ENCODE measurements at regions not wholly inside any gene's neighbourhood (a gene's known extent, or its start where the extent isn't known, plus 50 kb on each side); places are given as distances from the start of the nearest gene placed in this dataset.
A peak's percentile ranks its signal among the peaks of the same experiment; 100 is the strongest.

DNA sequence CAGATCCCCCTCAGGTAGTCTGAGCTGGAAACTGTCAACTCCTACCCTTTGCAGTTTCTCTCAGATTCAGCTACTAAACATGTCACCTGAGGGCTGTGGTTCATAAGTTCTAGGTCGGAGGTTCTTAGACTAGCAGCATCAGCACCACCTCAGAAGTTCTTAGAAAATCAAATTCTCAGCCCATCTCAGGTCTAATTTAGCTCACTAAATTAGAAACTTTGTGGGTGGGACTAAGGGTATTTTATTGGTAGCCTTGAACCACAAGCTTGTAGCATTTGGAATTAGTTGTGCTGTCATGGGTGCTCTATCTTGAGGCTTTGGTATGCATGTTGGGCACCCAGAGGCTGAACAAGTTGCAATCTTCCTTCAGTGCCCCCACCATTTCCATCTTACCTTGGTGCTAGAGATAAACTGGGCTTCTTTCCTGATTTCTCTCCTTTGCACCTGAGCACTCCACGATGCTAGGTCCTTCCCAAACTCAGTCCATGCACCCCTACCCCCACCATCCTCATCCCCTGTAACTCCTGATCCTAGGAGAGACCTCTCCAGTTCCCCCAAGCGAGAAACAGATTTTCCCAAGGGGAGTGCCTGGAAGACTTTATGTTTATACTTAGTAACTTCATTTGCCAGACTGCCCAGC, 54.2 kb downstream of the S1PR1 start:
- DNase-seq (ENCODE audit: low read depth in 2 of 2), result no peak

DNA sequence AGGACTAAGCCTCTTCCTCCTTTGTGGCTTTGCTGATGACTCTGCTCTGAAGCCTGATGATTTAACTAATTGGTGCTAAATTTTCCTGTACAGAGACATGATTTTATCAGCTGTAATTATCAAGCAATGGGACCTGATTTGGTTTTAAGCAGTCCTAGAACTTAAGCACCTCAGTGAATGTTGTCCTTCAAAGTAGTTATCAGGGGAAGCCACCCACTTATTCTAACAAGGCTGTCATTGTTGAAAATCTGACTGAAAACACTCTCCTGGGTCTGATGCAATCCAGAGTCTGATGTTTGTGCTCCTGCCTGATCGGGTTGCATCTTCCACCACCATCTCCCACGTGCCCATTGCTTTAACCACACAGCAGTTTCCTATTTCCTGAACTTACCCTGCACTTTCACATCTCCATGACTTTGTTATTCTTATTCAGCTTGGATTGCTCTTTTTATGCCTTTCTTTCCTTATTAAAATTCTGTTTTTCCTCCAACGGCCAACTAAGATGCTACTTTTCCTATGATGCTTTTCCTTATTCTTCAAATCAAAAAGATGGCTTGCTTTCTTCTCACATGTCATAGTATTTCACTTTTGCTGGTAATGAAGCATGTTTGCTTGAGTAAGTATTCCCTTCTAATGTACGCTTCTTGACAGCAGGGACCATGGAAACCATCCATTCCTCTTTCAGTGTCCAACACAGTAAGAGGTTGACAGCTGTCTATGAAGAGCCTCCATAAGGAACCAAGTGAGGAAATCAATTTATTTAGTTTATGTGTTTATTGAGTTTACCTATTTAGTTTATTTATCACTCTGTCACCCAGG, 55.0 kb downstream of the S1PR1 start:
- no peak for DNase-seq (ENCODE audit: low read depth in 2 of 2)

DNA sequence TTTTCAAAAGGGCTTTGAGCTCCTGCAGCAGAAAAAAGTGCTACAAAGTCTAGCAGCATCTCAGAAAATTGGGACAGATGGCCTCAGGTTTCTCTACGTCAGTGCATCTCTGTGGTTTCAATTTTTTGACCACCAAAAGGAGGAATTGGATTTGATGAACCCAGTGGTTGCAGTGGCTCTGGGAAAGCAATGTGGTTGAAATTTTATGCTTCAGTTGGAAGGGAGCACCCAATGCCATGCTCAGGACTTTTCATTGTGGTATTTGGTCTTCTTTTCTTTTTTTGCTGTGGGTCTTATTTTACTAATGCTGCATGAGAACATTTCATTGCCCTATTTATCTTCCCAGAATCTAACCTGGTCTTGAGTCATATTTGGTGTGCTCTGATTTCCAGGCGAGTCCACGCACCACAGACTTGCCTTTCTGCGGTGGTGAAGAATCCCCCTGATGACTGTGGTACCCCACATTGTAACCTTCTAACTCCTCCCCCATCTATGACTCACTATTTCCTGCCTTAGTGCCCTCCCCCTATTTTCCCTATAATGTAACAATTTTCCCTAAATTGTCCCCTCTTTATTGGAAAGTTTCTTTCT, 56.7 kb downstream of the S1PR1 start:
- DNase-seq (ENCODE audit: low read depth in 2 of 2), result peak; percentile 41 to 54

DNA sequence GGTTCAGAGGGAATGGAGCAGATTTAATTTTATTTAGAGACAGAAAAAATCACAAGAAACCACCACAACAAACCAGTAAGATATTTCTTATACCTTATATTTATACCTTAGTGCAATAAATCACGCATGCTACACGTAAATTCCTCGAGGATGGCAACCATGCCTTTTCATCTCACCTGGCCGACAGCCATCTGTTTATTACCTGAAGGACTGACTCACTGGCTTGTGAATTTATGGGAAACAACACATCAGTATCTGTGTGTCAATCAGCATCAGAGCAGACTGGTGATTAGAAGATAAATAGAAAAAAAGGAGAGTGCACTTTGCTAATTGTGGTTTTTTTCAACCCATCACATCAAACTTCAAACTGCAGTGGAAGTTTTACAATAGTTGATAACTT, 58.4 kb downstream of the S1PR1 start:
- DNase-seq (ENCODE audit: low read depth in 2 of 2), result no peak

DNA sequence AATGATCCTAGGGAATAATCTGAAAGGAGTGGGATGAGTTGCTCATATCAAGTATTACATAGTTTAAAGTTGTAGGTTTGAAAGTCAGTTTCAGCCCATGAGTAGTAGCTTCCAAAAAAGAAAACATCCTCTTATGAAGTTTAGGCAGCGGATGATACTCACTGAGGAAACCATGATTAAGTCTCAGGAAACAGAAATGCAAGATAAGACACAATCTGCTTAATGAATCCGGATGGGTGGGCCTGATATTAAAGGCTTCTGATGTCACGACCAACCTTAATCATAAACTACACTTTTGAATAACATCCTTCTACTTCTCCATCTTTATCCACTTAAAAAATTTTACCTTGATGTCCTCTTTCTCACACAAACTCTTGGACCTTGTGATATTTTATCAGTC, 61.8 kb downstream of the S1PR1 start:
- no peak for DNase-seq (ENCODE audit: low read depth in 2 of 2)

DNA sequence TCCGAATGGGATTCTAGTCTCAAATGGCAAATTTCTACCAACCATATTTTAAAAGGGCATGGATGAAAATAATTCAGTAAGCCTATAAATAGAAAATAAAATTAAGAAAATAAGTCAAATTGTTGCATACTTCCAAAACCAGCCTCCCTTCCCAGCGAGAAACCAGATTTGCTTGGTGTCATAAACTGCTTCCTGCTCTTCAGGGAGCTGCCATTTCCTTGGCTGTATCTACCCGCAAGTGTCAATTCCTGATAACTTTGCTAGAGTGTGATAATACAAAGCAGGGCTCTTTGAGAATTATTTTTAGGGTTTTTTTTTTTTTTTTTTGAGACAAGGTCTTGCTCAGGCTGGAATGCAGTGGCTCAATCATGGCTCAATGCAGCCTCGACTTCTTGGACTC, 62.3 kb downstream of the S1PR1 start:
- DNase-seq (ENCODE audit: low read depth in 2 of 2), result no peak

DNA sequence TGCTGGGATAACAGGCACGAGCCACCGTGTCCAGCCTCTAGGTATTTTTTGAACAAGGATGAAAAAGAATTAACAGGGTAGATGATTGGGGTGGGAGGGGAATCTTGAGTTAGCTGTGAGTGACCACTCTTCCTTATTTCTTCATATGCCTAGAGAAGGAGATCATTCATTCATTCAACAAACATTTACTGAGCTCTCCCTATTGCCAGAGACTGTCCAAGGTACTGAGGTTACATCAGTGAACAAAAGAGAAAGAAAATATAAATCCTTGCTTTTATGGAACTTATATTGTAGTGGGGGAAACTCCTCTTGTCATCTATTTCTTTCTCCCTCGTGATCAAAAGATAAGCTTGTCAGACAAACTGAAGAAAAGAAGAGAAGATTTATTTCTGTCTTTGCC, 62.9 kb downstream of the S1PR1 start:
- DNase-seq (ENCODE audit: low read depth in 2 of 2), result no peak

DNA sequence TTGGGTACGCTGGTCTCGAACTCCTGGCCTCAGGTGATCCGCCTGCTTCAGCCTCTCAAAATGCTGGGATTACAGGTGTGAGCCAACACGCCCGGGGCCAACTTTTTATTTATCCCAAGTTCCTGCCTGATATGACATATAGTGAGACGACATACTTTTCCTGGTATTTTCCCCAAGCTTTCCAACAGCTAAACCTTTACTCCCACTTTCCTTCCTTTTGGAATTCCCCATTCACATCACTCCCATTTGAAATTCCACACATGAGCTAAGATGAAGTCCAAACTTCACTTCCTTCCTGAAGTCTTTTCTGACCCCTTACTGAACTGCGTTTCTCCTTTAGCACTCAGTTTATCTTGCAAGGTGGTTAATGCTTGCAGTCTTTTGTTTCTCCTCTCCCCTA, 64.1 kb downstream of the S1PR1 start:
- no peak for DNase-seq (ENCODE audit: low read depth in 2 of 2)

DNA sequence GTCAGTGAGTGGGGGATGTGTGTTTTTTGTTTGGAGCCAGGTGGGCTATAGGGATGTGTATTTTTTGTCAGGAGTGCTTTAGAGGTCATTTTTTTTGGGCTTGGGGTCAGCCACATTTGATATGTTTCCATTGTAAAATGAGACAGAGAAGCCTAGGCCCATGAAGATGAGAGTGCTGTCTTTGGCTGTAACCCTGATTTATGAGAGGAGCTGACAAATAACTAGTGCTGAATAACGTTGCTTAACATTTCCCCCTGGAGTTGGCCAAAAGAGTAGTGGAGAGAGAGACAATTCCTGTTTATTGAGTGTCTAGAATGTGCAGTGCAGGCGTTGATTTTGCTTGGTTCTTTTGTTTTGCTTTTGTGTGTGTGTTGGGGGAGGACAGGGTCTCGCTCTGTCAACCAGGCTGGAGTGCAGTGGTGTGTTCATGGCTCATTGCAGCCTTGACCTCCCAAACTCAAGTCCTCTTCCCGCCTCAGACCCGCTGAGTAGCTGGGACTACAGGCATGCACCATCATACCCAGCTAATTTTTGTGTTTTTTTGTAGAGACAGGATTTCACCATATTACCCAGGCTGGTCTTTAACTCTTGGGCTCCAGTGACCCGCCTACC, 64.7 kb downstream of the S1PR1 start:
- DNase-seq (ENCODE audit: low read depth in 2 of 2), result no peak

DNA sequence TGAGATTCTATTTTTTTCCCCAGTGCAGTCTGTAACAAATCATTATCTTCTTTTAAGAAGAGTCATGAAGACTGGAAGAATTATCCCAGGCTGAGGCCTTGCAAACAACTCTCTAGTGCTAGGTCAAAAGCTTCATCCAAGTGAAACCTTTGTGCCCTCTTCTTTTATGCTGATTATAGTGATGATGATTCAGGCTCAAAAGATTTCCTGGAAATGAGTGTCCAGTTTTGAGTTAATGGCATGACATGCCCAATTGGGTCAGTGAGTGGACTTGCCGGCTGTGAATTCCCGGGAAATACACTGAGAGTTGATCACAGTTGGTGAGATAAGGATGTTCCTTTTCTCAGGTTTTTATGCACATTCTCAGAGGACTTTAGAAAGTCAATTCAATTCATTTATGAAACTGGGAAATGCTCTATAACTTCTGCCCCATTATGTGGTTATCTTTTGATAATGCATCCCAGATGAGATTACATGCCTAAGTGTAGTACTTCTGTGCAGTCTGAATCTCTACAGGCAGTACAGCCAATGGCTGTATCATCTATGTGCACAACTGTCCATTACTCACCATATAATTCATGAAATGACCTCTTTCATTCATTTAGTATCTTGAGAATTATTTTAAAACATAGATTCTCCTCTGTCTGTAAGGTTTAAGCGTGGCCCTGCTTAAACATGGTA, 66.2 kb downstream of the S1PR1 start:
- DNase-seq (ENCODE audit: low read depth in 2 of 2), result no peak

DNA sequence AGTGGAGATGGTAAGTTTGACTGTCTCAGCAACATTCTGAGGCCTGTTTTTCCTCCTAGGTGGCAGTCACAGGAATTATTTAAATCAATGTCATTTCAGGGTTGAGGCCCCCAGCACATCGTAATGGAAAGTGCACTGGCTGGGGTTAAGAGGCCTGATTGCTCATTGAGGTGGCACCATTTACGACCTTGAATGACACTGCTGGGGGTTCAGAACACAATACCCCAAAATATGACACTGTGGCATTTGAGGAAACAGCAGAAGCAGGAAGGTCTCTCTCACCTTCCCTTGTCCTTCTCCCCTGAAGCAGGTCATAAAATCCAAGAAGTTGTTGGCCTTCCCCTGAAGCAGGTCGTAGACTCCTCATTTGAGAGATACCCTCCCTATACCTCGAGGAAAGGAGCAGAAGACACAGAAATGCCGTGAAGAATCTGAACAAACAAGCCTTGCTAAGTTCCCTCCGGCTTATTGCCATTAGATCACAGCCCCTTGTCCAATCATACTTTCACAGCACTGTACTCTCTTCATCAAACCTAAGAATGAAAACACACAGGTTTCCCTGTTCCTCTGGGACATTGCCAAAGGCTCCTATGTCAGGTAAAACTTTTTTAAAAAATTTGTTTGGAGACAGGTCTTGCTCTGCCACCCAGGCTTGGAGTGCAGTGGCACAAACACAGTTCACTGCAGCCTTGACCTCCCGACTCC, 71.3 kb downstream of the S1PR1 start:
- DNase-seq (ENCODE audit: low read depth in 2 of 2), result no peak

DNA sequence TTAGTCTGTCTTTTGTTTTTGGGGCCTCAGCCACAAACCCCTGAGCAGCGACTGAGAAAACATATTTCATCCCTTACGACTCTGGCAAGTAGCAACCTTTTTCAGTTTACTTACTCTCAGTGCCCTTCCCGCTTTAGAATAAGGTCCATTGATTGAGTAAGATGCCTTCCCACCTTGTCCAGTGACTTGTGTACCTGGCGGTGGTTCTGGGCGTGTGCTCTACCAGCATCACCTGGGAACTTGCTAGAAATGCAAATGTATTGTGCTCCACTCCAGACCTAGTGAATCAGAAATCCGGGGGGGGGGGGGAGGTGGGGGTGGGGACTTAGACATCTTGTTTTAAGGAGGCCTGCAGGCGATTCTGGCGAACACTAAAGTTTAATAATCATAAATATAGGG, 72.1 kb downstream of the S1PR1 start:
- no peak for DNase-seq (ENCODE audit: low read depth in 2 of 2)

DNA sequence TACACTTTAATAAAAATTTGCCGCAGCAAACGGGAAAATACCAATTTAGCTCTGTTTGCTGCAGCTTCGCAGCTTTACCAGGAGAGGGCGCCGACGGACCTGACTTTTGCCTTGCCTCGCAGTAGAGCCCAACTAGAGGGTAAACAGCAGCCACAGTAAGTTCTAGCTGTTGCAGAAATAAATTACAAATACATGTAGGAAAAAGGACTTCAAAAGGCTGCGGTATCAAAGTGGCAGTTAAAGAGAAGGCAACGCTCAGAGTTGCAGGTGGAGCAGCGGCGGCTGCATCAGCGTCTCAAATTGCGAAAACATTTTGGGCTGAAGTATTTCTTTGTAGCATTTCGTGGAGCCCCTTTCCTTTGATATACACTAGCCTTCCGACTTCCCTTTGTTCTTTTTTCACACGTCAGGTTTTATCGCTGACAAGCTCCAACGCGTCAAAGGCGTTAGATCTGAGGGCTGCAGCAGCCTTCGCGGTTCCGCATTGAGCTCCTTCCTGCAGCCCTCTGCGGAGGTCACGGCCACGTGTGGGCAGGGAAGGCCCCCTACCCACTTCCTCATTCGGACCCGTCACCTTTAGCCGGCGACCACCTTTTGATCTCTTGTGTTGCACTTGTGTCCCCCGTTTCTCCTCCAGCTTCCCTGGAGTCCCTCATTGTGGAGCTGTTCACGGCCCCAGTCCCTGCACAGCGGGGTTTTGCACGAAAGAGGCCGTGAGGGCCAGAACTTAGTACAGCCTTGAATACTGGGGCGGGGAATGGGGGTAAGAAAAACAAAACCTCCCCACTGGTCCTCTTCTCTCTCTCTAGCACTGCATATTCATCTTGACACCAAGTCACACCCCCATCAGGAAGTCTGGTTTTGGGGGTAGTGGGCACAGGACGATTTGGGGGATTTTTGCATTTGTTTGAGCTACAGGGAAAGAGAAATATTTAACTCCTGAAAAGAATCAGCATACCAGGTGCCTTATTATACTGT, 72.8 kb downstream of the S1PR1 start:
- peak in 1 of 2 donors; percentile 44 for DNase-seq (ENCODE audit: low read depth in 2 of 2)

DNA sequence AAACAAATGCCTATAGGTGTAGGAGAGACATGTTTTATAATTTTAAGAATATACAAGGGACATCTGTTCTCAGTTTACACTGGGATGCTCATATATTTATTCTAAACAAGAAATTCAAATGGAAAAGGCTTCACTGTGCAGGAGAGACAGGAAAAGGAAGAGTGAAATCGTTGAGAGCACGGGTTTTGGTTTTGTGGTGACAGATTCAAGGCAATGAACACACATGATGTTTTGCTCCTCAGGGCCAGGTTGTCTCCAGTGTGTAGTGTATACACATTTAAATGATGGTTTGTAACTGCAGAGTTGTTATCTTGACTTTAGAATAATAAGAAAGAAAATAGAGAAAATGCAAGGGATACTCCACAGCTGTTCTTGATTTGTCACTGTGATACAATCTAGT, 73.7 kb downstream of the S1PR1 start:
- no peak for DNase-seq (ENCODE audit: low read depth in 2 of 2)

DNA sequence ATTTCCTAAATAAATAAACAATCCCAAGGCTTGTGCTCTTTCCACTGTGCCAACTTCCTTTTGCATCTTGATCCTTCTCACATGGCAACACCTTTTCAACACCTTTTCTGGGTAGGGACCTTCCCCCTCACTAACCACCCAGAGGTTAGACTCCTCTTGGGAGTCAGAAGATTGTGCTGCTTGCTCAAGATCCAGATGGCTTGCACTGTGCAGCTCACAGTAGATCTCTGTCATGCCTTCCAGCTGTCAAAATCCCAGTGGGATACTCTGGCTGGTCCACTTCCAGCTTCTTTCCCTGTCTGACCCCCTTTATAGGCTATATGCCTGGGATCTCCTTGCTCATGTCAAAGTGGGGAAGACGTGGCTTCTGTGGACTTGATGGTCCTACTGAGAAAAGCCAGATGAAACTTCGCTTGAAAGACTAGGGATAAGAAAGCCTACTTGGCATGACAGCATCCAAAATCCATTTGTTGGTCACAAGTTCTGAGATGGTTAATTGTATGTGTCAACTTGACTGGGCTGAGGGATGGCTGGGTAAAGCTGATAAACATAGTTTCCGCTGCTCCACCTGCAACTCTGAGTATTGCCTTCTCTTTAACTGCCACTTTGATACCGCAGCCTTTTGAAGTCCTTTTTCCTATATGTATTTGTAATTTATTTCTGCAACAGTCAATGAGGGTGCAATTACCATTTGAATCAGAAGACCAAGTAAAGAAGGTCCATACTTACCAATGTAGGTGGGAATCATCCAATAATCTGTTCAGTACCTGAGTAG, 74.5 kb downstream of the S1PR1 start:
- DNase-seq (ENCODE audit: low read depth in 2 of 2), result no peak

DNA sequence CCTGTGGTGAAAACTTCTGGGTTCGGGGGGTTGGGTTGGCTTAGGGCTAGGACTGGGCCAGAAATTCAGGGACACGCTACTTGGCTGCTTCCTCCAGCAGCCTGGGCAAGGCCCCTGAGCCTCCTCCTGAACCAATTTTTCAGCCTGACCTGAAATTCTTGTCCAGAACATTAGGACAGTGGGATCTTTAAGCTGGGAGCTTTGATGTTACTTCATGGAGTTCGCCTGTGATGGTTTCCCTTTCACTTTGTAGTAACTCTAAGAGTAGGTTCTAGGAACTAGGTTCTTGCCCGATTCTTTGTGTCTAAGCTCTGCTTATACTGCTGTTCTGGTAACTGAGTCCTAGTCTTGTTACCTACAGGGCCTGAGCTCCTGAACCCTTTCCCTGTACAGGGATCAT, 75.3 kb downstream of the S1PR1 start:
- DNase-seq (ENCODE audit: low read depth in 2 of 2), result no peak

DNA sequence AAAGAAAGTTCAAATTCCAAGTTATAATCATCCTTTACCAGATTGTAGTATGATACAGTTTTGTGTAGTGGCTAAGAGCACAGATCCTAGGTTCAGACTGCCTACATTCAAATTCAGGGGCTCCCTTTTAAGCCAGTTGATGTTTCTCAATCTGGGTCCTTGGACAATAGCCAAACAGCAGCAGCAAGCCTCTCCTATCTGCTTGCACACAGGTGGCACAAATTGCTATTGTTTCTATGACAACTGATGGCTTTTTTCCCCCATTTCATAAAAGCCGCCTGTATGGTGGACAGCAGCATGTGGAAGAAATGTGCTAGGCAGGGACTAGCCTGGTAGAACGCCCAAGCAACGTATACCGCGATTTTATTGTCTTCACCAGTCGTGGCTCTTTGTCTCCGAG, 76.5 kb downstream of the S1PR1 start:
- no peak for DNase-seq (ENCODE audit: low read depth in 2 of 2)

DNA sequence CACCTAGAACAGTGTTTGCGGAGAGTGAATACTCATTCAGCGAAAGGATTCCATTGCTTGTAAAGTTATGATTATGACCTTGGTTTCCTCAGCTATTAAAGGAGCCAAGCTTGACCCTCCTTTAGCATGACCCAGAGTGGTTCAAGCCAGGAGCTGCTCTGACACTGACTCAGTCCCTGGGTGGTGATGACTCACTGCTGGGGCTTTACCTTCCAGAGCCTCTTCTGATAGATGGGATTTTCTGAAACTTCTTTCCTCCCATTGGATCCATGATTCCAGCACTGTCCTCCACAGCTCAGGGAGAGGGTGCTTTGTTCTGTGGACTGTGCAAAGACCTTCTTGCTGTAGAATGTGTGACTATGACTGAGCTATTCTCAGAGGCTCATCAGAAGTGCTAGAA, 77.4 kb downstream of the S1PR1 start:
- DNase-seq (ENCODE audit: low read depth in 2 of 2), result no peak

DNA sequence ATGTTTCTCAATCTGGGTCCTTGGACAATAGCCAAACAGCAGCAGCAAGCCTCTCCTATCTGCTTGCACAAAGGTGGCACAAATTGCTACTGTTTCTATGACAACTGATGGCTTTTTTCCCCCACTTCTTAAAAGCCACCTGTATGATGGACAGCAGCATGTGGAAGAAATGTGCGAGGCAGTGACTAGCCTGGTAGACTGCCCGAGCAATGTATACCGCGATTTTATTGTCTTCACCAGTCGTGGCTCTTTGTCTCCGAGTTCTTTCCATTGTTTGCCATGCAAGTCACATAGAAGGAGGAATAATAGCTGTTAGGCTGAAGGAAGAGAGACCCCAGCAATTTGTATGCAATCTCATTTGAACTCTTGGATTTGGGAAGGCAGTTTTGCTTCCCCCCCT, 79.4 kb downstream of the S1PR1 start:
- no peak for DNase-seq (ENCODE audit: low read depth in 2 of 2)

DNA sequence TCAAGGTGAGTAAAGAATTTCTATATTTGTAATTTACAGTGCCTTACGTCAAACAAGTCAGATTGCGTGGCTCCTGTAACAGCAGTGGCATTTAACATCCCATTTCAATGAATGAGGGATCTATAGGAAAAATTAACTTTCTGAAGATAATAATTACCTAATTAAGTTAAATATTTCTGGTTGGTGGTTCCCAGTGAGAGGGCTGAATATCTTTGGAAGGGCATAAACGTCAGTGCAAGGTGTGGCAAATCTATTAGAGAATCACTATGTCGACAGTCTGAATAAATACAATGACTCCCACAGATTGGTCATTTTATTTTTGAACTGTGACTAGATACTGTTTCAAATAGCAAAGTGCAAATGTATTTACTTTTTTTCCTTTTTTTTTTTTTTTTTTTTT, 80.0 kb downstream of the S1PR1 start:
- DNase-seq (ENCODE audit: low read depth in 2 of 2), result no peak
